ENCODE measurements at regions not wholly inside any gene's neighbourhood (a gene's known extent, or its start where the extent isn't known, plus 50 kb on each side); places are given as distances from the start of the nearest gene placed in this dataset.
"Not testable (repeated sequence)": the region's sequence is repeated elsewhere in the genome, so short reads cannot be mapped to it uniquely, and the experiment has no call there.

DNA sequence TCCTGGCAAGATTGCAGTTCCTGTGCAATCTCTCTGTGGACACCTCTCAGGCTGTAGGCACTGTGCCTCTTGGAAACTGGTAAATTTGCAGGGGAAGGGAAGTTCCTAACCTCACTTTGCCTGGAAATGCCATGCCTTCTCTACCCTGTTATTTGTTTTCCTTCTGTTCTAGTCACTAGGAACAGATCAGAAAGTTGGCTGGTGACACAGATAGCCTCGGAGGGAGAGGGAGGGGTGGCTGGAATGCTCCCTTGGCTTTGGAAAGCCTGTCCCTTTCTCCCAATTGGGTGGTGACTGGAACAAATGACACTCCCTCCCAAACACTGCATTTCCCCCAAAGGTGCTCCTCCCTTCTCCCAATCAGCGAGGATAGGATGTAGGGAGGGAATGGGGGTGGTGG lies 131.5 kb upstream of the F13A1 start:
- TF ChIP-seq, protein P1, sequence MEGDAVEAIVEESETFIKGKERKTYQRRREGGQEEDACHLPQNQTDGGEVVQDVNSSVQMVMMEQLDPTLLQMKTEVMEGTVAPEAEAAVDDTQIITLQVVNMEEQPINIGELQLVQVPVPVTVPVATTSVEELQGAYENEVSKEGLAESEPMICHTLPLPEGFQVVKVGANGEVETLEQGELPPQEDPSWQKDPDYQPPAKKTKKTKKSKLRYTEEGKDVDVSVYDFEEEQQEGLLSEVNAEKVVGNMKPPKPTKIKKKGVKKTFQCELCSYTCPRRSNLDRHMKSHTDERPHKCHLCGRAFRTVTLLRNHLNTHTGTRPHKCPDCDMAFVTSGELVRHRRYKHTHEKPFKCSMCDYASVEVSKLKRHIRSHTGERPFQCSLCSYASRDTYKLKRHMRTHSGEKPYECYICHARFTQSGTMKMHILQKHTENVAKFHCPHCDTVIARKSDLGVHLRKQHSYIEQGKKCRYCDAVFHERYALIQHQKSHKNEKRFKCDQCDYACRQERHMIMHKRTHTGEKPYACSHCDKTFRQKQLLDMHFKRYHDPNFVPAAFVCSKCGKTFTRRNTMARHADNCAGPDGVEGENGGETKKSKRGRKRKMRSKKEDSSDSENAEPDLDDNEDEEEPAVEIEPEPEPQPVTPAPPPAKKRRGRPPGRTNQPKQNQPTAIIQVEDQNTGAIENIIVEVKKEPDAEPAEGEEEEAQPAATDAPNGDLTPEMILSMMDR (IDR thresholded peaks at IDR 0.05): no peak
- DNase-seq (ENCODE audit: low spot score): no peak
- no peak for ATAC-seq (ENCODE audit: low FRiP score)

DNA sequence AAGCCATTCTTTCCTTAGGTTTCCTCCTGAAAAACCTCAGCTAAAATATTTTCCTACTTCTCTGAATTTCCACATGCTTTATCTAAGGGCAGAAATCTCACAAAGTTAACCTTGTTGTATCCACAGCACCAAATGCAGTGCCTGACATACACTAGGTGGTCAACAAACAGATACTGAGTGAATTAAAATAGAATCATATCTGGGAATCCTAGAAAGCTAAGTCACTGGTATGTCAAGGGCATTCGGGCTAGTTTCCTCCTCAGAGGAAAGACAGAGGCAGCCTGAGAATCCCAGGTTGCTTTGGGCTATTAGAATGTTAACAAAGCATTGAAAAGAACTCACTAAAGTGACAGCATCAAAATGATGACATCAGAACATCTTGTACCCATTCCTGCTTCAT lies 132.7 kb upstream of the F13A1 start:
- DNase-seq (ENCODE audit: low spot score) (no peak), ATAC-seq (ENCODE audit: low FRiP score) (no peak)
- TF ChIP-seq, protein P1 (IDR thresholded peaks at IDR 0.05): no peak

DNA sequence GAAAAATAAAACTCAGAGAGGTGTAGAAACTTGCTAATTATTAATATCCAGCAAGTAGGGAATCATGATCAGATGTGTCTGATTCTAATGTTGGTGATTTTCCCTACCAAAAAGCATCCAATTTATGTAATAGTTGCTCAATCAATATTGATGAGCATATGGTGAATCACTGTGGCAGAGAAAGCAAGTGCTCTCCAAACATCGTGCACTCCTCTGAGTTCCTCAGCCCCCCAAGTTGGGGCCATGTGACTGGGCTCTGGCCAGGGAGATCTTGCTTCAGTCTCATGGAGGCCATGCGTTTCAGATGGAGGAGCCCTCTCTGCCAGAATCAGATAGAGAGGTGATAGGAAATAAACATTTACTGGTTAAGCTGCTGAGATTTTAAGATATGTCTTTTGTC lies 133.2 kb upstream of the LY86 start:
- DNase-seq (ENCODE audit: low spot score) (no peak), ATAC-seq (ENCODE audit: low FRiP score) (no peak)
- TF ChIP-seq, protein P1 (IDR thresholded peaks at IDR 0.05): no peak

DNA sequence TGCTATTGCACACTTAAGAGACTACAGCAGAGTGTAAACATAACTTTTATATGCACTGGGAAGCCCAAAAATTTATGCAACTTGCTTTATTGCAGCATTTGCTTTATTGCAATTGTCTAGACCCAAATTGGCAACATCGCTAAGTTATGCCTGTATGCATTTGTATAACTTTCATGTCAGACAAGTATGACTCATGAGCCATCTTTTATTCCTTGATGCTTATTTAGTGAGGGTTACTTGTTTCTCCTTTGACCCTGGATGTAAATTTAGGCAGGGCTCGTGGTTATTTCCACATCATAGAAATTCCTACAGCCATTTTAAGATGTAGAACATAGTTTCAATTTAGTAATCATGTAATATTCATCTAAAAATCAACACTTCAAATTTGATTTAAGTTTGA lies 130.3 kb upstream of the LY86 start:
- DNase-seq (ENCODE audit: low spot score) (no peak), ATAC-seq (ENCODE audit: low FRiP score) (no peak)
- TF ChIP-seq, protein P1 (IDR thresholded peaks at IDR 0.05): no peak

DNA sequence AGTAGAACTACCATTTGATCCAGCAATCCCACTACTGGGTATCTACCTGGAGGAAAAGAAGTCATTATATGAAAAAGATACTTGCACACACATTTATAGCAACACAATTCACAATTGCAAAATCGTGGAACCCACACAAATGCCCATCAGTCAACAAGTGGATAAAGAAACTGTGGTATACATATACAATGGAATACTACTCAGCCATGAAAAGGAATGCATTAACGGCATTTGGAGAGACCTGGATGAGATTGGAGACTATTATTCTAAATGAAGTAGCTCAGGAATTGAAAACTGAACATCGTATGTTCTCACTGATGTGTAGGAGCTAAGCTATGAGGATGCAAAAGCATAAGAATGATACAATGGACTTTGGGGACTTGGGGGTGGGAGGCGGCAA lies 128.6 kb upstream of the LY86 start:
- DNase-seq (ENCODE audit: low spot score); ATAC-seq (ENCODE audit: low FRiP score): not testable (repeated sequence)

DNA sequence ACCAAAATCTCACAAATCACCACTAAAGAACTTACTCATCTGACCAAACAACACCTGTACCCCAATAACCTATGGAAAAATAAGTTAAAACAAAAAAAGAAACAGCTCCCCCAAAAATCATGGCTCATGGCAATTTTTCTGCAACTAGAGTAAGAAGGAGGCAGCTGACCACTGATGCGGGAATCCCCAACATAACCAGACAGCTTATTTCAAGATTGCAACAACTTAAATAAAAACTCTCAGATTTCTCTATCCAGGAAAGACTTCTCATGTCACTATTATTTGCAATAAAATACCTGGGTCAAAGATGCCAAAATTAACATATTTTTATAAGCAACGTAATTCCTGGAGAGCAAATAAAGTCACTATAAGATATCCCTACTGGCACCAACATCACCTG lies 128.1 kb upstream of the LY86 start:
- DNase-seq (ENCODE audit: low spot score) (no peak), ATAC-seq (ENCODE audit: low FRiP score) (no peak)
- TF ChIP-seq, protein P1 (IDR thresholded peaks at IDR 0.05): no peak

DNA sequence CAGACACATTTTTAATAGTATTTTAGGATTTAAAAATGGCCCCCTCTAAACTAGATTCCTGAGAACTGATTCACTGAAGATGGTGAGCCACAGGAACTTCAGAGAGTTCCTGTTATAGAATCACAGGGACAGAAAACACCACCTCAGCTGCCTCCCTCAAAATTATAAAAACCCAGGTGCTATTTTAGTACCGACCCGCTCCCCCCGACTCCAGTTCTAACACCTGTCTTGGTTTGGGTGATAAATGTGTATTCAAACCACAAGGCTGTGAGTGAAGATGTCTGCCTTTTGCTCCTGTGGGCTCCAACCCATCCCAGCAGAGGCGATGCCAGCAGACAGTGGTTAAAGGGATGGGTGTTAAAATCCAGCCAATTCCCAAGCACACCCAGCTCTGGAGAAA lies 127.4 kb upstream of the LY86 start:
- no peak for ATAC-seq (ENCODE audit: low FRiP score)
- TF ChIP-seq, protein P1 (IDR thresholded peaks at IDR 0.05): no peak

More for the DNA sequence above, 127.4 kb upstream of the LY86 start:
- DNase-seq (ENCODE audit: low spot score): no peak
